ENCODE measurements at regions not wholly inside any gene's neighbourhood (a gene's known extent, or its start where the extent isn't known, plus 50 kb on each side); places are given as distances from the start of the nearest gene placed in this dataset.

- TF ChIP-seq CTCF (conservative IDR thresholded peaks at IDR 0.05; ENCODE audit: low read length): no peak
- no peak for TF ChIP-seq EZH2phosphoT487 (IDR thresholded peaks at IDR 0.05; ENCODE audit: borderline replicate concordance)
These were observed 405.8 kb downstream of the FGF9 start for GRCh38 chr13:22076658-22077057.
